ENCODE measurements at regions not wholly inside any gene's neighbourhood (a gene's known extent, or its start where the extent isn't known, plus 50 kb on each side); places are given as distances from the start of the nearest gene placed in this dataset.
"Not testable (repeated sequence)": the region's sequence is repeated elsewhere in the genome, so short reads cannot be mapped to it uniquely, and the experiment has no call there.

- Mint-ChIP-seq H3K27ac (no peak overlapping the region), H3K9me3 (peaks cover 2 to 15% (median 6%) of the 10 kb centered on the region in 3 donors), H3K27me3 (no peaks in the 10 kb centered on the region), H3K4me1 (no peaks in the 10 kb centered on the region), H3K36me3 (no peaks in the 10 kb centered on the region), H3K4me3 (no peak overlapping the region)
Observed at GRCh38 chr17:71084219-71084618, 914.9 kb downstream of the KCNJ2 start.

- Mint-ChIP-seq H3K4me3 (no peak overlapping the region), H3K27ac (no peak overlapping the region), H3K27me3 (no peaks in the 10 kb centered on the region), H3K4me1 (no peaks in the 10 kb centered on the region), H3K36me3 (no peaks in the 10 kb centered on the region), H3K9me3 (peaks cover 2 to 13% (median 6%) of the 10 kb centered on the region in 3 donors)
Observed at GRCh38 chr17:71084838-71085237, 915.5 kb downstream of the KCNJ2 start.

GRCh38 chr17:71085238-71086033 is 916.1 kb downstream of the KCNJ2 start:
- no peak overlapping the region for H3K27ac Mint-ChIP-seq
- H3K4me3 Mint-ChIP-seq, result no peak overlapping the region
- no peaks in the 10 kb centered on the region for H3K4me1 Mint-ChIP-seq
- no peaks in the 10 kb centered on the region for H3K36me3 Mint-ChIP-seq
- H3K9me3 Mint-ChIP-seq, result peaks cover 2 to 13% (median 6%) of the 10 kb centered on the region in 3 donors
- H3K27me3 Mint-ChIP-seq, result no peaks in the 10 kb centered on the region

GRCh38 chr17:71089431-71089830 is 920.1 kb downstream of the KCNJ2 start:
- Mint-ChIP-seq H3K36me3 (peaks cover 1% of the 10 kb centered on the region), H3K27me3 (peaks cover 1% of the 10 kb centered on the region), H3K27ac (no peak overlapping the region), H3K4me3 (no peak overlapping the region), H3K4me1 (no peaks in the 10 kb centered on the region), H3K9me3 (peaks cover 2 to 11% (median 5%) of the 10 kb centered on the region in 3 donors)

GRCh38 chr17:71098071-71098470 is 928.7 kb downstream of the KCNJ2 start:
- Mint-ChIP-seq H3K4me1 (peaks cover 0 to 1% (median 0%) of the 10 kb centered on the region in 3 donors), H3K4me3 (no peak overlapping the region), H3K36me3 (no peaks in the 10 kb centered on the region), H3K9me3 (peaks cover 2 to 23% (median 6%) of the 10 kb centered on the region in 3 donors), H3K27me3 (peaks cover 1% of the 10 kb centered on the region), H3K27ac (no peak overlapping the region)

GRCh38 chr17:71099003-71099714 is 929.8 kb downstream of the KCNJ2 start:
- peaks cover 2 to 23% (median 6%) of the 10 kb centered on the region in 3 donors for H3K9me3 Mint-ChIP-seq
- peaks cover 0 to 1% (median 0%) of the 10 kb centered on the region in 3 donors for H3K4me1 Mint-ChIP-seq
- no peak overlapping the region for H3K27ac Mint-ChIP-seq
- H3K36me3 Mint-ChIP-seq, result no peaks in the 10 kb centered on the region
- H3K4me3 Mint-ChIP-seq, result no peak overlapping the region
- no peaks in the 10 kb centered on the region for H3K27me3 Mint-ChIP-seq

- no peak overlapping the region for H3K4me3 Mint-ChIP-seq
- H3K36me3 Mint-ChIP-seq, result no peaks in the 10 kb centered on the region
- H3K4me1 Mint-ChIP-seq, result no peaks in the 10 kb centered on the region
- H3K27ac Mint-ChIP-seq, result no peak overlapping the region
- H3K27me3 Mint-ChIP-seq, result no peaks in the 10 kb centered on the region
- peaks cover 4 to 24% (median 7%) of the 10 kb centered on the region in 3 donors for H3K9me3 Mint-ChIP-seq
Observed at GRCh38 chr17:71102777-71103176, 933.4 kb downstream of the KCNJ2 start.

- no peaks in the 10 kb centered on the region for H3K27me3 Mint-ChIP-seq
- H3K4me1 Mint-ChIP-seq, result no peaks in the 10 kb centered on the region
- no peak overlapping the region for H3K27ac Mint-ChIP-seq
- peaks cover 4 to 24% (median 7%) of the 10 kb centered on the region in 3 donors for H3K9me3 Mint-ChIP-seq
- H3K4me3 Mint-ChIP-seq, result no peak overlapping the region
- H3K36me3 Mint-ChIP-seq, result no peaks in the 10 kb centered on the region
Observed at GRCh38 chr17:71104225-71104624, 934.9 kb downstream of the KCNJ2 start.

- not testable (repeated sequence) for H3K4me1 Mint-ChIP-seq, H3K4me3 Mint-ChIP-seq, H3K27me3 Mint-ChIP-seq, H3K27ac Mint-ChIP-seq, H3K36me3 Mint-ChIP-seq
- H3K9me3 Mint-ChIP-seq, result peaks cover 6 to 20% (median 7%) of the 10 kb centered on the region in 3 donors
Observed at GRCh38 chr17:71106056-71106455, 936.7 kb downstream of the KCNJ2 start.

GRCh38 chr17:71107136-71107535 is 937.8 kb downstream of the KCNJ2 start:
- H3K36me3 Mint-ChIP-seq, result no peaks in the 10 kb centered on the region
- H3K4me1 Mint-ChIP-seq, result no peaks in the 10 kb centered on the region
- no peak overlapping the region for H3K4me3 Mint-ChIP-seq
- H3K27ac Mint-ChIP-seq, result no peak overlapping the region
- no peaks in the 10 kb centered on the region for H3K27me3 Mint-ChIP-seq
- peaks cover 6 to 24% (median 7%) of the 10 kb centered on the region in 3 donors for H3K9me3 Mint-ChIP-seq

- no peak overlapping the region for H3K4me3 Mint-ChIP-seq
- H3K4me1 Mint-ChIP-seq, result no peaks in the 10 kb centered on the region
- no peaks in the 10 kb centered on the region for H3K27me3 Mint-ChIP-seq
- H3K36me3 Mint-ChIP-seq, result no peaks in the 10 kb centered on the region
- H3K27ac Mint-ChIP-seq, result no peak overlapping the region
- peaks cover 3 to 13% (median 7%) of the 10 kb centered on the region in 3 donors for H3K9me3 Mint-ChIP-seq
Observed at GRCh38 chr17:71109697-71110096, 940.4 kb downstream of the KCNJ2 start.

GRCh38 chr17:71110326-71110725 is 941.0 kb downstream of the KCNJ2 start:
- Mint-ChIP-seq H3K4me3 (no peak overlapping the region), H3K4me1 (no peaks in the 10 kb centered on the region), H3K27ac (no peak overlapping the region), H3K36me3 (no peaks in the 10 kb centered on the region), H3K9me3 (peaks cover 3 to 16% (median 7%) of the 10 kb centered on the region in 3 donors), H3K27me3 (no peaks in the 10 kb centered on the region)

GRCh38 chr17:71111460-71111859 is 942.1 kb downstream of the KCNJ2 start:
- Mint-ChIP-seq H3K9me3 (peaks cover 2 to 21% (median 5%) of the 10 kb centered on the region in 3 donors), H3K4me3 (no peak overlapping the region), H3K27me3 (no peaks in the 10 kb centered on the region), H3K36me3 (no peaks in the 10 kb centered on the region), H3K27ac (no peak overlapping the region), H3K4me1 (no peaks in the 10 kb centered on the region)

- H3K27me3 Mint-ChIP-seq, result no peaks in the 10 kb centered on the region
- H3K4me3 Mint-ChIP-seq, result no peak overlapping the region
- no peaks in the 10 kb centered on the region for H3K36me3 Mint-ChIP-seq
- no peak overlapping the region for H3K27ac Mint-ChIP-seq
- H3K9me3 Mint-ChIP-seq, result peaks cover 2 to 23% (median 5%) of the 10 kb centered on the region in 3 donors
- H3K4me1 Mint-ChIP-seq, result no peaks in the 10 kb centered on the region
Observed at GRCh38 chr17:71111934-71112333, 942.6 kb downstream of the KCNJ2 start.

- Mint-ChIP-seq H3K27me3 (no peaks in the 10 kb centered on the region), H3K27ac (no peak overlapping the region), H3K36me3 (peaks cover 2% of the 10 kb centered on the region), H3K9me3 (peaks cover 2 to 25% (median 2%) of the 10 kb centered on the region in 3 donors), H3K4me1 (peaks cover 0 to 2% (median 0%) of the 10 kb centered on the region in 3 donors), H3K4me3 (no peak overlapping the region)
Observed at GRCh38 chr17:71113347-71113746, 944.0 kb downstream of the KCNJ2 start.

Data from IgD-negative memory B cell (primary cell).